Renal cortical epithelial cell (primary cell): ENCODE measurements at regions not wholly inside any gene's neighbourhood (a gene's known extent, or its start where the extent isn't known, plus 50 kb on each side); places are given as distances from the start of the nearest gene placed in this dataset.

Source experiments
- DNase-seq: peaks from one replicate; pipeline ENCODE4 v3.0.0-alpha.2; 2011; ENCODE audit warnings: low read depth

- no peak for DNase-seq
Observed at GRCh38 chr15:69656271-69657030, 203.8 kb downstream of the RPLP1 start.

- DNase-seq, result no peak
Observed at GRCh38 chr15:69657626-69658025, 205.0 kb downstream of the RPLP1 start.

DNA sequence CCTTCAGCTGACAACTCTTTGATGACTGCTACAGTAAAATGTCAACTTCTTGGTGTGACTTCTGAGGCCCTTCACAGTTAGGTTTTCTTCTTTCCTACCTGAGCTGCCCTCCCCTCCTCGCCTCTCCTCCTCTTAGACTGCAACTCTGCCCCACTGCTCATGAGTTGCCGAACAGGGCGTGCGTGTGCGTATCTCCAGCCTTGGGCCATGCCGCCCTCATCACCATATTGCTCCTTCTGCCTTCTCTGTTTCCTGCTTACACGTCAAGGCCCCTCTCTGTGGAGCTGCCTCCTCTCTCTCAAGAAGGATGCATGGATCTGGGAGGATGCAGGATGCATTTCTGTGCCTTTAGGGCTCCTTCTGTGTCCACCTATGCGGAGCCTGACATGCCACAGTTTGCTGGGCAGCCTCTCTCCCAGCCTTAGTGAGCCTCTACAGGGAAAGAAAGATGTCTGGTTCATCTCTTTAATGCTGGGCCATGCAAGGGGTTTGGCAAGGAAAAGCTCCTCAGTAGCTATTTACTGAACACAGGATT, 205.9 kb downstream of the RPLP1 start:
- no peak for DNase-seq

DNA sequence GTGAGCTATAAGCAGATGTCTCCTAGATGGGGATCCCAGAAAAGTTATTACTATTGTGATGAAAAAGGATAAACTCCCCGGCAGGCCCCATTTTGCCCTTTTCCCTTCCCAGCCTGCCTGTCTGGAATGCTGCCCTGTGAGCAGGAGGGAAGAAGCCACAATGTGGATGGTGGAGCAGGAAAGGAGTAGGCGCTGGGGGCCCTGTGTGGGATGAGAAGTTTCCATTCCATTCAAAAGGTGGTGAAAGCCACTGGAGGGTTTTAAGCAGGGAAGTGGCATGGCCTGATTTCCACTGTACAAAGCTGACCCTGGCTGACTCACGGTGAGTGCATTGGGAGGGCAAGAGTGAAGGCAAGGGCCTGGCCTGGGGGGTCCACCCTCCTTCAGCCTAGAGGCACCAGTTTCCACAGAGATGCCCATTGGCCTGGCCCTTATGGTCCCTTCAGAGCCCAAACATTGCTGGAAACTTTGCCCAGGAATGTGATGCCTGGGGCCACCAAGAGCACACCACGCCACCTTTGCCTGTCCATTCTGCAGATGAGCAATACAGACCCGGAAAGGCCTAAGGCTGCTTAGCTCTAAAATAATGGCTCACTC, 206.9 kb downstream of the RPLP1 start:
- no peak for DNase-seq

- no peak for DNase-seq
Observed at GRCh38 chr15:69660114-69660513, 207.5 kb downstream of the RPLP1 start.

DNA sequence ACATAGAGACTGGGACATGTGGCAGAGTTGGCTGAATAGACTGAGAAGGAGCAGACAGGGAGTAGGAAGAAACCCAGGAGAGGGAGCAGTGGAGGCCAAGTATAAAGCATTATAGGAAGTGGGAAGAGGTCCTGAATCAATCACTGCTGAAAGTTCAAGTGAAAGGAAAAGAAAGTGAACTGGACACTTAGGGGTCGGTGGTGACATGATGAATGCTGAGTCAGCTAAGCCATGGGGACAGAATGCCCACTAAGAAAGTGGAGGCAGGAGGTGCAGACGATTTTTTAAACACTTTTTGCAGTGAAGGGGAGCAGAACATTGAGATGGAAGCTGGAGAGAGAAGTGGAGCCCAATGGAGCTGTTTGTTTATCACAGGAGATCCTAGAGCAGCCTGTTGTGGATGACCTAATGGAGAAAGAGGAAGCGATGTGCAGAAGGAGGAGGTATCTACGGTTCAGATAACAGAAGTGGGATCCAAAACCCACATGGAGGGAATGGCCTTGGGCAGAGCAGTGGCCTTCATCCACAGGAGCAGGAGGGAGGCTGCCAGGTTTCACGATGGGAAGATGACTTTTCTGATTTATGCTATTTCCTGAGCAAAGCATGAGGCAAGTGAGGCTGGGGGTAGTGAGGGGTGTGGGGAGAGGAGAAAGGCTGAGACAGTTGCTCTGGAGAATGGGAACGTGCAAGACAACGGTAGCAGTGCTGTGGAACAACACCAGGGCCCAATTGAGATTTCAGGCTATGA, 208.2 kb downstream of the RPLP1 start:
- no peak for DNase-seq

DNA sequence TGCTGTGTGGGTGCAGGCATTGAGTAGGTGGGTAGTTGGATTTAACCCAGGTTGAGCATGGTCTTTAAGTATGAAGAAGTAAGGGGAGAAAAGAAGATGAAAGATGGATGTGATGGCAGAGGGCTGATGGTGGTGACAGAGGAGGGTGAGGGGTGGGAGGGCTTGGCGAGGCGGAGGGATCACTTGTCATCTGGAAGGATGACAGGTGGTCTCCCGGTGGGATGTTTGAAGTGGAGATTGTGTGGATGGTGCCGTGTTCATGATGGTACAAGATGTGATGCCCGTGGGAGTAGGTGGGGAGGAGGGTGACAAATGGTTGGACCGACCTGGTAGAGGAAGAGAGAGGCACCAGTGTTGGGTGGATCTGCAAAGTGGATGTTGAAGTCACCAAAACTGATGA, 208.8 kb downstream of the RPLP1 start:
- no peak for DNase-seq

DNA sequence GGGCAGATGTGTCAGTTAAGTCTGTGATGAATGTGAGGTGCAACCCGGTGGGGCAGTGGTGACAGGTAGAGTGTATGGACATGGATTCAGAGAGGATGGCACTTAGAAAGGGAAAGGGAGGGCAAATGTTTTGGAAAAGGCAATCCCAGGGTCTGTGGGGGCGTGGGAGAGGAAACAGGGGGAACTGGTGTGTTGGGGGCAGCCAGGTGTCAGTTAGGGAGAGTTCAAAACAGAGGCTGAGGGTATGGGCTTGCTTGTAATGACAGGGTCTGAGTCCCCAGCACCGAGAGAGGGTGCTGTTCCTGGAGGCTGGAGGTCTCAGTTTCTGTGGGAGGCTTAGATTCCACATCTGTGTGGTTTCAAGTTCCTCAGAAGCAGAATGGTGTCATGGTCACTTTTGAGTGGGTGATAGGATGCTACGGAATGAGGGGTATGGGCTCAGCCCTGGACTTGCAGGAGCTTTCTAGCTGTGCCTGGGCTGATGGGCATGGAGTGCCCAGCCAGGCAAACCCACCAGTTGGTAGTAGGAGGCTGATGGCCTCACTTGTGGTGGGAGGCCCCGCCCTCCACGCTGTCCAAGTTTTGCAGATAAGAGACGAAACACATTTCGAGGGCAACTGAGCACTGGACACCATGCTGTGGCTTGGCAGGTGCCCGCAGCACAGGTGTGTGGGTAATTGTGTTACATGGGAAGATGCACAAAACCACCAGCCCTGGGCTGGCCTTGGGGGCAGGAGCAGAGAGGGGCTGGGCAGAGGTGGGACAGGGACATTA, 209.4 kb downstream of the RPLP1 start:
- DNase-seq, result no peak

GRCh38 chr15:69662645-69663000, 210.0 kb downstream of the RPLP1 start:
- DNase-seq, result peak; percentile 26

DNA sequence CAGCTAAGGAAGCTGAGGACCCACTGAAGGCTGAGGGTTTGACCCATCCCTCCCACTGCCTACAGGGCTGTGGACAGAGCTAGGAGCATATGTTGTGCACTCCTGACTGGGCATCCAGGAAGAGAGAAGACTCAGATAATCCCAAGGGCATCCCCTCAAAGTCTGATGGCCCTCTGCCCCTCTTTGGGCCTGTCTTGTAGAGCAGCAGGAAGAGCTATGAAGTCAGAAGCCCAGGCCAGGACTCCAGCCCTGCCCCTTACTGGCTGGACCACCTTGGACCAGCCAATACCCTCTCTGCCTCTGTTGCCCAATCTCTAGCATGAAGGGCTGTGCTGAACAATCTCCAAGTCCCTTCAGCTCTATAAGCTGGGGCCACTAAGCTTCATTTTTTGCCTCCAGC, 210.8 kb downstream of the RPLP1 start:
- no peak for DNase-seq

DNA sequence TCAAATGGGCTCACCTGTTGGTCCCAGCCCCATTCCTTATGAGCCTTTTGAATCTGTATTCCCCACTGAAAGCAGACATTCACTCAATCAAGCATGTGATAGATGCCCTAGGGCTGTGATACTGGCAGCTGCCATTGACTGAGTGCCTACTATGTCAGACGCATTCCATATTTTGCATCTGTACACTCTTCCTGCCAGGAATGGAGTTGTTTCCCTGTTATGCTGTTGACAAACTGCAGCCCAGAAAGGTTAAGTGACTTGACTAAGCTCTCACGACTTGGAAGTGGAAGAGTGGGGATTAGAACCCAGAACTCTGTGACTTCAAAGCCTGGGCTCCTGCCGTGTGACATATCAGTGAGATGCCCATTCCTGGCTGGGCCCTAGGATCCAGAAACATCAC, 211.4 kb downstream of the RPLP1 start:
- no peak for DNase-seq

GRCh38 chr15:69664572-69665571, 212.3 kb downstream of the RPLP1 start:
- no peak for DNase-seq

DNA sequence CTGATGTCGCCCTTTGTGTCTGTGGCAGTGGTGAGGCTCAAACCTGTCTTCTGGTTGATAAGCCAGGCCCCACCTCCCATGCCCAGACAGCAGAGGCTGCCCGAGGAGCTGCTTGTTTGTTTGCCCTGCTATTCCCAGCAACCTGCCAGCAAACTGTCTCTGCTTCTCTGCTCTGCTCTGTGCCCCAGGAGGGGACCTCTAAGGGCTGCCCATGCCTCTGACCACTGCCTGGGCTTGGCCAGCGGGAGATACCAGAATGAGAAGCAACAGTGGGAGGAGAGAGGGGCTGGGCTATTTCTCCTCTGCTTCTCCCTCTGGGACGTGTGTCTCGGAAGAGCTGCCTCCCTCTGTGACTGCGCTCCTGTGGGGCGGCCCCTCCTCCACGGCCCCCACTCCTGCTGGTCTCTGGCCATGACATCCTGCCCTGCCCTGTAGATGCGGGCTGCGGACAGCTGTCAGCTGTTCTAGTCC, 213.1 kb downstream of the RPLP1 start:
- DNase-seq, result no peak

GRCh38 chr15:69666441-69666882, 213.8 kb downstream of the RPLP1 start:
- DNase-seq, result no peak

- no peak for DNase-seq
Observed at GRCh38 chr15:69666921-69667811, 214.5 kb downstream of the RPLP1 start.

GRCh38 chr15:69668039-69668705, 215.6 kb downstream of the RPLP1 start:
- DNase-seq, result no peak

DNA sequence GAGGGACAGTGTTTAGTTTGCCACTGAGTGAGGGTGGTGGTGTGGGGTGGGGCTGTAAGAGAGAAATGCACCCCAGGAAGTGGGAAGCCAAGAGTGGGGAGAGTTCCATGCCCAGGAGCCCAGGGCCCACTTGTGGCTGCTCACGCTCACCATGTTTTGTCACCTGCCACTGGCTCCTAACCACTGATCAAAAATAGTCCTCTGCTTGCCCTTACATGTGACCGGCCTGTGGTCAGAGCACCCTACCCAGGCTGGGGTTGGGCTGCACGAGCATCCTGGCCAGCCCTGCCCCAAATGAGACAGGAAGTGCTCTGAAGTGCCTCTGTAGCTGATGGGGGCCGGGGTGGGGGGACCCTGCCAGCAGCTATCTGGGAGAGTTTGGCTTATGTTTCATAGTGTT, 216.3 kb downstream of the RPLP1 start:
- no peak for DNase-seq

- DNase-seq, result no peak
Observed at GRCh38 chr15:69669446-69669845, 216.8 kb downstream of the RPLP1 start.

- DNase-seq, result no peak
Observed at GRCh38 chr15:69673291-69673881, 220.8 kb downstream of the RPLP1 start.
